H7 (cell line): ENCODE measurements at regions not wholly inside any gene's neighbourhood (a gene's known extent, or its start where the extent isn't known, plus 50 kb on each side); places are given as distances from the start of the nearest gene placed in this dataset.

Experiments
- DNase-seq: peaks from one replicate; pipeline ENCODE4 v3.0.0; 2012
- H3K27me3 ChIP-seq: 2 replicates; pipeline ENCODE4 v1.6.0; 2011; ENCODE audit warnings: mild to moderate bottlenecking, low read length; ENCODE audit not compliant: control insufficient read depth, insufficient read depth
- H3K36me3 ChIP-seq: replicated peaks from 2 replicates; pipeline ENCODE4 v1.5.1; 2011; ENCODE audit warnings: low read length; ENCODE audit not compliant: control insufficient read depth, insufficient read depth
- H3K4me3 ChIP-seq: 2 replicates; pipeline ENCODE4 v1.5.1; 2011; ENCODE audit warnings: low read depth, mild to moderate bottlenecking, control low read depth, low read length, moderate library complexity; ENCODE audit not compliant: insufficient read depth

- no peak for DNase-seq
- H3K27me3 ChIP-seq = no peaks in the 10 kb centered on the region
- no peaks in the 10 kb centered on the region for H3K36me3 ChIP-seq
- no peak overlapping the region for H3K4me3 ChIP-seq
These were observed 761.0 kb upstream of the PHF14 start for GRCh38 chr7:10212649-10213048.

DNA sequence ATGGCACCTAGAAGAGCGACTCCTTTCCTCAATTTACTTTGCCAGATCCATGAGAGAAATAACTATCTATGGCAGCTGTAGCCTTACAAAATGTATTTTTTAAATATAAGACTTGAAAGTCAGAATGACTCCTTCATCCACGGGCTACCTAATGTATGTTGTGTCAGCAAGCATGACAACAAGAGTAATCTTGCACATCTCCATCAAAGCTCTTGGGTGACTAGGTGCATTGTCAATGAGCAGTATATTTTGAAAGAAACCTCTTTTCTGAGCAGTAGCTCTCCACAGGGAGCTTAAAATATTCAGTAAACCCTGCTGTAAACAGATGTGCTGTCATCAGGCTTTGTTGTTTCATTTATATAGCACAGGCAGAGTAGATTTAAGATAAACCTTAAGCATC lies 757.2 kb upstream of the PHF14 start:
- DNase-seq = no peak
- no peak overlapping the region for H3K4me3 ChIP-seq
- no peaks in the 10 kb centered on the region for H3K27me3 ChIP-seq
- H3K36me3 ChIP-seq = no peaks in the 10 kb centered on the region

- Histone ChIP-seq H3K27me3 (no peaks in the 10 kb centered on the region), H3K36me3 (no peaks in the 10 kb centered on the region), H3K4me3 (no peak overlapping the region)
- no peak for DNase-seq
These were observed 752.6 kb upstream of the PHF14 start for GRCh38 chr7:10221084-10221483.

GRCh38 chr7:10222976-10223375 lies 750.7 kb upstream of the PHF14 start:
- DNase-seq = no peak
- H3K27me3 ChIP-seq = no peaks in the 10 kb centered on the region
- no peaks in the 10 kb centered on the region for H3K36me3 ChIP-seq
- H3K4me3 ChIP-seq = no peak overlapping the region

- DNase-seq = no peak
- H3K4me3 ChIP-seq = no peak overlapping the region
- H3K27me3 ChIP-seq = no peaks in the 10 kb centered on the region
- H3K36me3 ChIP-seq = no peaks in the 10 kb centered on the region
These were observed 748.4 kb upstream of the PHF14 start for GRCh38 chr7:10225275-10225674.

- H3K36me3 ChIP-seq = no peaks in the 10 kb centered on the region
- no peak for DNase-seq
- no peaks in the 10 kb centered on the region for H3K27me3 ChIP-seq
- H3K4me3 ChIP-seq = no peak overlapping the region
These were observed 736.4 kb upstream of the PHF14 start for GRCh38 chr7:10237306-10237705.

- no peaks in the 10 kb centered on the region for H3K27me3 ChIP-seq
- no peak for DNase-seq
- H3K4me3 ChIP-seq = no peak overlapping the region
- no peaks in the 10 kb centered on the region for H3K36me3 ChIP-seq
These were observed 735.0 kb upstream of the PHF14 start for GRCh38 chr7:10238641-10239040.

GRCh38 chr7:10239695-10240345 lies 733.9 kb upstream of the PHF14 start:
- no peak for DNase-seq
- no peak overlapping the region for H3K4me3 ChIP-seq
- H3K27me3 ChIP-seq = no peaks in the 10 kb centered on the region
- no peaks in the 10 kb centered on the region for H3K36me3 ChIP-seq

- Histone ChIP-seq H3K4me3 (no peak overlapping the region), H3K27me3 (no peaks in the 10 kb centered on the region), H3K36me3 (no peaks in the 10 kb centered on the region)
- DNase-seq = no peak
These were observed 728.3 kb upstream of the PHF14 start for GRCh38 chr7:10245406-10245805.

GRCh38 chr7:10257438-10257837 lies 716.2 kb upstream of the PHF14 start:
- H3K36me3 ChIP-seq = no peaks in the 10 kb centered on the region
- DNase-seq = no peak
- no peaks in the 10 kb centered on the region for H3K27me3 ChIP-seq
- no peak overlapping the region for H3K4me3 ChIP-seq

- Histone ChIP-seq H3K27me3 (no peaks in the 10 kb centered on the region), H3K4me3 (no peak overlapping the region), H3K36me3 (no peaks in the 10 kb centered on the region)
- no peak for DNase-seq
These were observed 706.7 kb upstream of the PHF14 start for GRCh38 chr7:10266976-10267375.

DNA sequence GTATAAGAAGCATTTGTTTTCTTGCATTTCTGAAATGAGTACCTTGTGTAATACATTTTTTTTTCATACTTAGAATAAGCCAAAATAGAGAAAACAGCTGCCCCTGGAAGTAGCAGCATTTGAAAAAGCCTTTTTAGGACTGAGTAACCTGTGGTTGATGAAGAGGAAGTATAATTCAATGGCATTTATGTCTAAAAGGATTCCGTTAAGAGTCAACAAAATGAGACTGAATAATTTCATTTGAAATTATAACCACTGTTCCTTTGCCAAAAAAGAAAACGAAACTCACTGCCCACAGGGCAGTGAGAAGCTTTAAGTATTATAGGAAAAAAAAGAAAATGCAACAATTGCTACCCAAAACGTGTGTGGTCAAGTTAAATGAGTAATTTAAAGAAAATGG lies 705.6 kb upstream of the PHF14 start:
- no peaks in the 10 kb centered on the region for H3K27me3 ChIP-seq
- H3K36me3 ChIP-seq = no peaks in the 10 kb centered on the region
- H3K4me3 ChIP-seq = no peak overlapping the region
- no peak for DNase-seq

DNA sequence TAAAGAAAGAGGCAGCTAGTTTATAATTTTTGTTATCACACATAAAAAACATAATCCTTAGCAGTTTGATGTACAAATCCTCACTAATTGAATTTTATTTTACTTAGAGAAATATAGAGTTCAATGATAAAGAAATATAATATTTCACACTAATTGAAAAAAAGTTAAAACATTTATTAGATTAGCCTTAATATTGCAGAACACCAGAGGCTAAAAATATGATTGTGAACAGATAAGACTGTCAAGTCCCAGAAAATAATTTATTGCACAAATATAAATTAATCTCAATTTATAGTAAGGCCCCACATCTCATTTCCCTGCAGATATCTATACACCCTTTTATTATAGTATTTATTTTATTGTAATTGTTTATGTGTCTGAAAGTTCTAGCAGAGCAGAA lies 690.8 kb upstream of the PHF14 start:
- Histone ChIP-seq H3K36me3 (no peaks in the 10 kb centered on the region), H3K27me3 (no peaks in the 10 kb centered on the region), H3K4me3 (no peak overlapping the region)
- DNase-seq = no peak

- no peaks in the 10 kb centered on the region for H3K36me3 ChIP-seq
- no peak overlapping the region for H3K4me3 ChIP-seq
- DNase-seq = no peak
- H3K27me3 ChIP-seq = no peaks in the 10 kb centered on the region
These were observed 689.7 kb upstream of the PHF14 start for GRCh38 chr7:10284001-10284400.

- Histone ChIP-seq H3K27me3 (no peaks in the 10 kb centered on the region), H3K4me3 (no peak overlapping the region), H3K36me3 (no peaks in the 10 kb centered on the region)
- DNase-seq = no peak
These were observed 674.3 kb upstream of the PHF14 start for GRCh38 chr7:10299384-10299783.

- no peaks in the 10 kb centered on the region for H3K36me3 ChIP-seq
- H3K27me3 ChIP-seq = no peaks in the 10 kb centered on the region
- H3K4me3 ChIP-seq = no peak overlapping the region
- no peak for DNase-seq
These were observed 673.1 kb upstream of the PHF14 start for GRCh38 chr7:10300577-10300976.
